IPS DF 6.9 (cell line): ENCODE measurements at regions not wholly inside any gene's neighbourhood (a gene's known extent, or its start where the extent isn't known, plus 50 kb on each side); places are given as distances from the start of the nearest gene placed in this dataset.
"Not testable (repeated sequence)": the region's sequence is repeated elsewhere in the genome, so short reads cannot be mapped to it uniquely, and the experiment has no call there.

Experiments used
- DNase-seq: peaks from one replicate; pipeline ENCODE4 v3.0.0-alpha.2; 2013; ENCODE audit warnings: low read depth, low spot score
- H3K27ac ChIP-seq: one replicate; pipeline ENCODE4 v1.5.1; 2013; ENCODE audit warnings: low read length, control low read depth
- H3K27me3 ChIP-seq: 2 replicates; pipeline ENCODE4 v1.6.1; 2013; ENCODE audit warnings: mild to moderate bottlenecking, low read length; ENCODE audit not compliant: control insufficient read depth, insufficient read depth
- H3K36me3 ChIP-seq: 2 replicates; pipeline ENCODE4 v1.6.1; 2013; ENCODE audit warnings: low read length; ENCODE audit not compliant: control insufficient read depth, insufficient read depth
- H3K4me1 ChIP-seq: 2 replicates; pipeline ENCODE4 v1.6.1; 2013; ENCODE audit warnings: low read length; ENCODE audit not compliant: control insufficient read depth, insufficient read depth
- H3K4me3 ChIP-seq: 2 replicates; pipeline ENCODE4 v1.5.1; 2013; ENCODE audit warnings: mild to moderate bottlenecking, low read length
- H3K9me3 ChIP-seq: 2 replicates; pipeline ENCODE4 v1.6.1; 2013; ENCODE audit warnings: low read length, inconsistent platforms; ENCODE audit not compliant: control insufficient read depth, insufficient read depth
- WGBS: extraction: QIAGEN DNeasy Blood & Tissue Kit; methylation state at CpG from one replicate; pipeline ENCODE4 v1.1.7; 2013; ENCODE audit warnings: mixed read lengths, missing lambda C conversion rate; ENCODE audit not compliant: insufficient read length, insufficient coverage; 5-methylcytosine and 5-hydroxymethylcytosine counted together

- H3K27me3 ChIP-seq, DNase-seq, H3K9me3 ChIP-seq: not testable (repeated sequence)
Measured at GRCh38 chr12:90208379-90208778, 499.7 kb upstream of the ATP2B1 start.

DNA sequence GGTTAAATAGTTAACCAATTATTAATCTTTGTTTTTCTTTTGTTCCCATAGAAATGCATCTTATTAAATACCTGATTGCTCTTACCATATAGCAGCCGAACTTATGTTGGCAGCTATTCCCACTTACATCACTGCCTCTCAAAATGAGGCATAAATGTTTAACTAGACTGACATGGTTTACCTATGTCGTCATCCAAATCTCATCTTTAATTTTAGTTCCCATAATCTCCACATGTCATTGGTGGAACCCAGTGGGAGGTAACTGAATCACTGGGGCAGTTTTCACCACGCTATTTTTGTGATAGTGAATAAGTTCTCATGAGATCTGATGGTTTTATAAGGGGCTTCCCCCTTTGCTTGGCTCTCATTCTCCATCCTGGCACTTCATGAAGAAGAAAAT, 499.2 kb upstream of the ATP2B1 start:
- H3K27ac ChIP-seq = no peak overlapping the region
- WGBS = no CpG with 5 or more reads among the region's 3 CpGs
- DNase-seq = no peak
- no peaks in the 10 kb centered on the region for H3K36me3 ChIP-seq
- H3K27me3 ChIP-seq = no peaks in the 10 kb centered on the region
- no peaks in the 10 kb centered on the region; the same call in 1 of the 2 replicates for H3K9me3 ChIP-seq
- no peak overlapping the region for H3K4me3 ChIP-seq
- no peaks in the 10 kb centered on the region for H3K4me1 ChIP-seq

More at GRCh38 chr12:90208379-90208778, 499.7 kb upstream of the ATP2B1 start:
- H3K4me1 ChIP-seq, H3K4me3 ChIP-seq, H3K36me3 ChIP-seq, H3K27ac ChIP-seq: not testable (repeated sequence)

- H3K27ac ChIP-seq = no peak overlapping the region
- no peak overlapping the region for H3K4me3 ChIP-seq
- no peak for DNase-seq
- H3K27me3 ChIP-seq = no peaks in the 10 kb centered on the region
- WGBS = no CpG with 5 or more reads among the region's 2 CpGs
- no peaks in the 10 kb centered on the region for H3K36me3 ChIP-seq
- H3K4me1 ChIP-seq = no peaks in the 10 kb centered on the region
- no peaks in the 10 kb centered on the region; the same call in 1 of the 2 replicates for H3K9me3 ChIP-seq
Measured at GRCh38 chr12:90205165-90205564, 496.5 kb upstream of the ATP2B1 start.

- H3K36me3 ChIP-seq = no peaks in the 10 kb centered on the region
- H3K4me3 ChIP-seq = no peak overlapping the region
- WGBS = no CpG with 5 or more reads among the region's 1 CpG
- H3K27me3 ChIP-seq = no peaks in the 10 kb centered on the region
- no peak overlapping the region for H3K27ac ChIP-seq
- no peaks in the 10 kb centered on the region for H3K4me1 ChIP-seq
- no peaks in the 10 kb centered on the region for H3K9me3 ChIP-seq
- DNase-seq = no peak
Measured at GRCh38 chr12:90203556-90203955, 494.9 kb upstream of the ATP2B1 start.

- Histone ChIP-seq H3K4me3 (no peak overlapping the region), H3K27ac (no peak overlapping the region), H3K9me3 (no peaks in the 10 kb centered on the region), H3K4me1 (no peaks in the 10 kb centered on the region), H3K27me3 (no peaks in the 10 kb centered on the region), H3K36me3 (no peaks in the 10 kb centered on the region)
- no CpG with 5 or more reads among the region's 1 CpG for WGBS
- DNase-seq = no peak
Measured at GRCh38 chr12:90199006-90199405, 490.4 kb upstream of the ATP2B1 start.

DNA sequence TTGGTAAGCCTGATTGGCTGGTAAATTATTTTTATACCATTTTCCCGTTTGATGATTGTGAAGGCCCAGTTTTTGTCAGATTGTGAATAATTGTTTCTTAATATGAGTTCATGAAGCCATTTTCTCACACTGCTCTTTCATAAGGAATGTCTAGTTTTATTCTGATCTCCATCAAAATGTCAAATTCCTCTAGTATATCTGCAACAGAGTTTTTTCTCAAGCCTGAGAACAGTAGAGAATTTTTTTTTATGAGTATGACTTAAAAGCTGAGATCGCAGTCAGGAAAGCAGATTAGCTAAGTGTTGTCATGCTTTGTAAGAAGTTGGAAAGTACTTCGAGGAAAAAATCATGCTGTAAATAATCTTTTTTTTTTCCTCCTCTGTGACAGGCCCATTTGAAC, 484.9 kb upstream of the ATP2B1 start:
- no CpG with 5 or more reads among the region's 3 CpGs for WGBS
- no peaks in the 10 kb centered on the region for H3K27me3 ChIP-seq
- no peaks in the 10 kb centered on the region for H3K36me3 ChIP-seq
- H3K27ac ChIP-seq = no peak overlapping the region
- no peak for DNase-seq
- no peak overlapping the region for H3K4me3 ChIP-seq
- no peaks in the 10 kb centered on the region for H3K9me3 ChIP-seq
- no peaks in the 10 kb centered on the region for H3K4me1 ChIP-seq

- no peak overlapping the region for H3K4me3 ChIP-seq
- WGBS = no CpG with 5 or more reads among the region's 2 CpGs
- no peak overlapping the region for H3K27ac ChIP-seq
- no peaks in the 10 kb centered on the region for H3K36me3 ChIP-seq
- H3K4me1 ChIP-seq = no peaks in the 10 kb centered on the region
- H3K27me3 ChIP-seq = no peaks in the 10 kb centered on the region
- H3K9me3 ChIP-seq = no peaks in the 10 kb centered on the region
- DNase-seq = no peak
Measured at GRCh38 chr12:90188857-90189256, 480.2 kb upstream of the ATP2B1 start.

DNA sequence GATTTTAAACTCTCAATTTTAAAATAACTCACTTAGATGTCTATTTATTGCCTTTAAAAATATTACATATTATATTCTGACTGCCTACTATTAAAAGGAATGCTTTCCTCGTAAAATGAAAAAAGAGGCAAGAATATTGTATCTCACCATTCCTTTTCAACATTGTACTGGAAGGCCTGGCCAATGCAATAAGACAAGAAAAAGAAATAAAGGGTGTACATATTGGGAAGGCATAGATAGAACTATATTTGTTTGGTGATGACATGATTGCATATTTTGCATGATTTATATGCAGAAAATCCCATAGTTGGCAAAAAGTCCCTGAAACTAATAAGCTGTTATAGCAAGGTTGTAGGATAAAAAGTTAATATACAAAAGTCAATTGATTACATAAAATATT, 474.6 kb upstream of the ATP2B1 start:
- Histone ChIP-seq H3K4me1 (no peaks in the 10 kb centered on the region), H3K27ac (no peak overlapping the region)

DNA sequence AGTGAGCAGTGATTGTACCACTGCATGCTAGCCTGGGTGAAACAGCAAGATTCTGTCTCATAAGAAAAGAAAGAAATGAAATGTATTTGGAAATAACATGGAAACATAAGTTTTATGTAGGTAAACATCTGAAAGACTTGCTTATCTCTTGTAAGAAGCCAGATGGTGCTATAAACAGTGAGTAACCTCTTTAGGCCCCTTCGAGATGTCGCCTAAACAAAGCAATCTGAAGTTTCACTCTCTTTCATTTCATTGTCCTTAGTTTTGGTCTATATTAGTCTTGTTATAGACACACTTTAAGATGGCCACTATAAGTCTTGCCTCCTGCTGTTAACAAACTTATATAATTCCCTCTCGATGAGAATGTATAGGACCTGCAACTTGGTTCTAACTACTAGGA, 472.6 kb upstream of the ATP2B1 start:
- DNase-seq = no peak
- Histone ChIP-seq H3K27ac (no peak overlapping the region), H3K27me3 (no peaks in the 10 kb centered on the region), H3K4me3 (no peak overlapping the region), H3K9me3 (no peaks in the 10 kb centered on the region), H3K4me1 (no peaks in the 10 kb centered on the region), H3K36me3 (no peaks in the 10 kb centered on the region)
- no CpG with 5 or more reads among the region's 3 CpGs for WGBS

More for the DNA sequence above, 474.6 kb upstream of the ATP2B1 start:
- no CpG with 5 or more reads among the region's 1 CpG for WGBS
- Histone ChIP-seq H3K9me3 (no peaks in the 10 kb centered on the region), H3K4me3 (no peak overlapping the region), H3K27me3 (no peaks in the 10 kb centered on the region), H3K36me3 (no peaks in the 10 kb centered on the region)
- no peak for DNase-seq

GRCh38 chr12:90174956-90175355, 466.3 kb upstream of the ATP2B1 start:
- Histone ChIP-seq H3K27me3 (no peaks in the 10 kb centered on the region), H3K27ac (no peak overlapping the region), H3K4me1 (no peaks in the 10 kb centered on the region), H3K4me3 (no peak overlapping the region), H3K36me3 (no peaks in the 10 kb centered on the region), H3K9me3 (no peaks in the 10 kb centered on the region)
- DNase-seq = no peak
- WGBS = no CpG with 5 or more reads among the region's 1 CpG

GRCh38 chr12:90174198-90174510, 465.5 kb upstream of the ATP2B1 start:
- WGBS = no CpG with 5 or more reads among the region's 1 CpG
- no peak for DNase-seq

More at GRCh38 chr12:90174198-90174510, 465.5 kb upstream of the ATP2B1 start:
- Histone ChIP-seq H3K27me3 (no peaks in the 10 kb centered on the region), H3K4me3 (no peak overlapping the region), H3K9me3 (no peaks in the 10 kb centered on the region), H3K27ac (no peak overlapping the region), H3K4me1 (no peaks in the 10 kb centered on the region), H3K36me3 (no peaks in the 10 kb centered on the region)
